Mucosa of descending colon (tissue), 3 donors: ENCODE measurements at regions not wholly inside any gene's neighbourhood (a gene's known extent, or its start where the extent isn't known, plus 50 kb on each side); places are given as distances from the start of the nearest gene placed in this dataset.
"Not testable (repeated sequence)": the region's sequence is repeated elsewhere in the genome, so short reads cannot be mapped to it uniquely, and the experiment has no call there.

ENCODE experiments used
- ATAC-seq: fragments of 200-7000 bp; cut with Tn5 transposase; one replicate; pipeline ENCODE4 v1.9.1; 2020; ENCODE audit warnings: mild to moderate bottlenecking, moderate library complexity
- DNase-seq, 3 donors: peaks; one replicate each; pipeline ENCODE4 v3.0.0-alpha.2; 2020
- H3K36me3 ChIP-seq: fragments of 200-600 bp; one replicate; pipeline ENCODE4 v1.8.0; 2021; ENCODE audit warnings: low read depth, mild to moderate bottlenecking
- H3K4me1 ChIP-seq: fragments of 200-600 bp; one replicate; pipeline ENCODE4 v1.8.0; 2021; ENCODE audit warnings: low read depth, mild to moderate bottlenecking
- H3K4me3 ChIP-seq: fragments of 200-600 bp; one replicate; pipeline ENCODE4 v1.8.0; 2021; ENCODE audit warnings: mild to moderate bottlenecking
- H3K9me3 ChIP-seq: fragments of 200-600 bp; one replicate; pipeline ENCODE4 v1.8.0; 2021; ENCODE audit warnings: mild to moderate bottlenecking
- intact Hi-C, 2 donors: fragments of 100-400 bp; cut with DNase I in 1 of 2; cut with micrococcal nuclease in 1 of 2; formaldehyde crosslinking; loops; one replicate each; pipeline versions ENCODE4 v1.11.0 to v1.11.1; 2022; cut with DNase I, micrococcal nuclease
- TF ChIP-seq, protein P1 (sequence below): fragments of 200-600 bp; IDR thresholded peaks from one replicate; pipeline ENCODE4 v1.8.0; 2022; ENCODE audit warnings: antibody characterized with exemption, mild to moderate bottlenecking
- donor health status: DM: no; HTN: no; CAD: no; lungs with moderate emphysema.
- donor health status: DM: no; HTN: no; CAD: no.
- donor health status: DM: no; HTN: yes; CAD: no.

DNA sequence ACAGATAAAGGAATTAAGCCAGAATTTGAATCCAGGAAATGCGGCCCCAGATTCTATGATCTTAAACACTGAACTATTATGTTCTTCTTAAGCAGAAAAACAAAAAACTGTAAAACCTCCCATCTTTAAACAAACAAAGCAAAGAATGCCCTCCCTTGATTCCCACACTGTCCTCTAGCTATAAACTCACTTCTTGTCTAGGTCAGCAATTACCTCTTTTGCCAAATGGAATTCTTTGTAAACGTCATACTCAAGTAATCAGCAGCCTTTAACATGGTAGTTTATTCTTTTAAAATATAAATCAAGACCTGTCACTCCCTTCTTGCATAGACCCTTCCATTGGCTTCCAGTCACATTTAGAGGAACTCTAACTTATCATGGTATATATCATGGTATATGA, 958.9 kb upstream of the CNTN5 start:
- H3K4me3 ChIP-seq: no peak overlapping the region
- intact Hi-C loops: no loop called here

DNA sequence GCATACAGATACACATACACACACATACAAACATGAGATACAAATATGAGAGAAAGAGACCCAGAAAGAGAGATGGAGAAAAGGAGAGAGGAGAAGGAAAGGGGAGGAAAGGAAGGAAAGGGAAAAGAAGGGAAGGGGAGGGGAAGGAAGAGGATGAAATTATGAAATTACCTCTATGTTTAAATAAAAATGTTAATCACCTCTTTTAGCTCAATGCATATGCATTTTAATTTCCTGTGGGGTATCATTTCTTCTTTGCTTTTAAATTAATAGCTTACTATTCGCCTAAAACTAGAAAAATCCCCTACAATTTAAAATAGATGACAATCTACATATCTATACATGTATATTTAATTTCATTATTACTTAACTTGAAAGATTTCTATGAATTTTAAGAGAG, 958.0 kb upstream of the CNTN5 start:
- no peak for ATAC-seq
- no peaks in the 10 kb centered on the region for H3K4me1 ChIP-seq
- H3K4me3 ChIP-seq: no peak overlapping the region
- peaks cover 26% of the 10 kb centered on the region for H3K9me3 ChIP-seq
- TF ChIP-seq, protein P1, sequence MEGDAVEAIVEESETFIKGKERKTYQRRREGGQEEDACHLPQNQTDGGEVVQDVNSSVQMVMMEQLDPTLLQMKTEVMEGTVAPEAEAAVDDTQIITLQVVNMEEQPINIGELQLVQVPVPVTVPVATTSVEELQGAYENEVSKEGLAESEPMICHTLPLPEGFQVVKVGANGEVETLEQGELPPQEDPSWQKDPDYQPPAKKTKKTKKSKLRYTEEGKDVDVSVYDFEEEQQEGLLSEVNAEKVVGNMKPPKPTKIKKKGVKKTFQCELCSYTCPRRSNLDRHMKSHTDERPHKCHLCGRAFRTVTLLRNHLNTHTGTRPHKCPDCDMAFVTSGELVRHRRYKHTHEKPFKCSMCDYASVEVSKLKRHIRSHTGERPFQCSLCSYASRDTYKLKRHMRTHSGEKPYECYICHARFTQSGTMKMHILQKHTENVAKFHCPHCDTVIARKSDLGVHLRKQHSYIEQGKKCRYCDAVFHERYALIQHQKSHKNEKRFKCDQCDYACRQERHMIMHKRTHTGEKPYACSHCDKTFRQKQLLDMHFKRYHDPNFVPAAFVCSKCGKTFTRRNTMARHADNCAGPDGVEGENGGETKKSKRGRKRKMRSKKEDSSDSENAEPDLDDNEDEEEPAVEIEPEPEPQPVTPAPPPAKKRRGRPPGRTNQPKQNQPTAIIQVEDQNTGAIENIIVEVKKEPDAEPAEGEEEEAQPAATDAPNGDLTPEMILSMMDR: no peak
- no peak for DNase-seq
- no peaks in the 10 kb centered on the region for H3K36me3 ChIP-seq
- intact Hi-C loops: no loop called here

More for the DNA sequence above, 958.9 kb upstream of the CNTN5 start:
- TF ChIP-seq, protein P1: no peak
- Histone ChIP-seq H3K36me3 (no peaks in the 10 kb centered on the region), H3K4me1 (no peaks in the 10 kb centered on the region), H3K9me3 (peaks cover 30% of the 10 kb centered on the region)
- no peak for DNase-seq
- ATAC-seq: no peak

DNA sequence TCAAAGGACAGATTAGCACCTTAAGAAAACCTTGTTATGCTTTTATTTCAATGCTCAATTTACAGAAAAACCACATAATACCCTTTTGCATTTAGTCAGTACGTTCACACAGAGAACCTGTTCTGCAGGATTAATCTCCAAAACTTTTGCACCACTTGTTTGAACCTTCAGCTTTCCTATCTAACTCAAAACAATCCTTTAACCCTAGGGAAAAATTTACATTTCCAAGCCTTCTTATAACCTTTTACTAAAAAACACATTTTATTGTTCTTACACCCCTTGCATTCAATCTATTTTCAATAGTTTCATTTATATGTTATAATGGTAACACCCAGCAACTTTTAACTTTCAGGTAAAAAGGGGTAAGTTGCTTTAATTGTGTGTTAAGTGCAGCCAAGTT, 952.5 kb upstream of the CNTN5 start:
- intact Hi-C loops: no loop called here
- ATAC-seq: no peak

DNA sequence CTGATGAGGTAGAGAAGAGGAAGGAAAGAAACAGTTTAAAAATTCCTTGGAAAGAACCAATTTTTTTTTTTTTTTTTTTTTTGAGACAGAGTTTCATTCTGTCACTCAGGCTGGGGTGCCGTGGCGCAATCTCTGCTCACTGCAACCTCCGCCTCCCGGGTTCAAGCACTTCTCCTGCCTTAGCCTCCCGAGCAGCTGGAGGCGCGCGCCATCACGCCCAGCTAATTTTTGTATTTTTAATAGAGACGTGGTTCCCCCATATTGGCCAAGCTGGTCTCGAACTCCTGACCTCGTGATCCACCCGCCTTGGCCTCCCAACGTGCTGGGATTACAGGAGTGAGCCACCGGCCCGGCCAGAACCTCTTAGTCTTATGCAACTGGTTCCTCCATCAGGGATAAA, 951.6 kb upstream of the CNTN5 start:
- H3K4me3 ChIP-seq, H3K36me3 ChIP-seq, H3K4me1 ChIP-seq, intact Hi-C loops, ATAC-seq: not testable (repeated sequence)
- DNase-seq: peak in 1 of 3 donors; percentile 34
- H3K9me3 ChIP-seq: peaks cover 44% of the 10 kb centered on the region

More for the DNA sequence above, 952.5 kb upstream of the CNTN5 start:
- H3K36me3 ChIP-seq: no peaks in the 10 kb centered on the region
- DNase-seq: no peak
- H3K4me3 ChIP-seq: no peak overlapping the region
- no peaks in the 10 kb centered on the region for H3K4me1 ChIP-seq
- TF ChIP-seq, protein P1: no peak
- peaks cover 39% of the 10 kb centered on the region for H3K9me3 ChIP-seq

DNA sequence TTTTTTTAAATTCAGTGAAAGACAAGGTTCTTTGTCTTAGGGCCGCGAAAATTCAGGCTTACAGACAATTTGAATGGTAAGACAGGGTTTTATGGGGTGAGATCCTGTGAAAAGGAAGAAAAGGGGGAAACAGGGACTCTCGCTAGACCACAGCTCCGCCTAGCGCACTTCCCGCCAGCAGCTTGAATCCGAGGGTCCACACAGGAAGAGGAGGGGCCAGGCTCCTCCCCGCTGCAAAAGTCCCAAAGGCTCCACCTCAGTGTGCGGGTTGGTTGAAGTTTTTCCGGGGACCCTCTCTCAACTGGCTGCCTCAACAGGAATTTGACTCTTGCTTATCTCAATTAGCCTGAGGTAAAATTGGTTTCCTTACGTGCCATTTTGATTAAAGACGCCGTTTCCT, 950.9 kb upstream of the CNTN5 start:
- H3K9me3 ChIP-seq: peaks cover 46% of the 10 kb centered on the region
- TF ChIP-seq, protein P1: no peak
- no peaks in the 10 kb centered on the region for H3K4me1 ChIP-seq
- intact Hi-C loops: no loop called here
- H3K4me3 ChIP-seq: no peak overlapping the region
- no peaks in the 10 kb centered on the region for H3K36me3 ChIP-seq
- no peak for ATAC-seq
- no peak for DNase-seq

DNA sequence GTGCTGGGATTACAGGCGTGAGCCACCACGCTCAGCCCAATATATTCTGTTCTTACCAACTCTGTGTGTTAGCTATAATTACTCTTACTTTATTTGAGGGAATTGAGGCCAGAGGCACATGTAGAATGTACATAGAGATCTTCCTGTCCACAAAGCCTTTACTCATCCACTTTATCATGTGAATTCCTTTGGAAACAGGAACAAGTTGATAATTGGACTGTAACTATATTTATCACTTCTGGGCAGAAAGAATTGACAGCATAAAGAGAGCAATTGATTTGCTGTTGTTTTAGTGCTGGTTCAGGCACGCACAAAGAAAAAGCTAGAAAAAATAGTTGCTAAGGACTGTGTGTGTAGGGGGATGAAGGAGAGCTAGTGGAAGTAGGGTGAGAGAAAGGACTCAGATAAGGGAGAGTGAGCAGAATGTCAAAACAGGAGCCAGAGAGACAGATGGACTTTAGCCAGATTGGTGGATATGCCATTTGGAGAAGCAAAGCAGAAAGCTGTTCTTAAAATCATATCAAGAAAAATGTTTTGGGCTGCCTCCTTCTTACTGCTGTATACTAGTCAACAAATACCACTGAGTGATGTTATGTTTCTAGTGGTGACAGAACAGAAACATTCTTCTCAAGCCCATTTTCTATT, 929.8 kb upstream of the CNTN5 start:
- ATAC-seq (no peak), DNase-seq (no peak)
- Histone ChIP-seq H3K9me3 (peaks cover 9% of the 10 kb centered on the region), H3K36me3 (no peaks in the 10 kb centered on the region), H3K4me3 (no peak overlapping the region), H3K4me1 (no peaks in the 10 kb centered on the region)
- intact Hi-C loops: no loop called here
- TF ChIP-seq, protein P1: no peak
